ENCODE measurements at regions not wholly inside any gene's neighbourhood (a gene's known extent, or its start where the extent isn't known, plus 50 kb on each side); places are given as distances from the start of the nearest gene placed in this dataset.

DNA sequence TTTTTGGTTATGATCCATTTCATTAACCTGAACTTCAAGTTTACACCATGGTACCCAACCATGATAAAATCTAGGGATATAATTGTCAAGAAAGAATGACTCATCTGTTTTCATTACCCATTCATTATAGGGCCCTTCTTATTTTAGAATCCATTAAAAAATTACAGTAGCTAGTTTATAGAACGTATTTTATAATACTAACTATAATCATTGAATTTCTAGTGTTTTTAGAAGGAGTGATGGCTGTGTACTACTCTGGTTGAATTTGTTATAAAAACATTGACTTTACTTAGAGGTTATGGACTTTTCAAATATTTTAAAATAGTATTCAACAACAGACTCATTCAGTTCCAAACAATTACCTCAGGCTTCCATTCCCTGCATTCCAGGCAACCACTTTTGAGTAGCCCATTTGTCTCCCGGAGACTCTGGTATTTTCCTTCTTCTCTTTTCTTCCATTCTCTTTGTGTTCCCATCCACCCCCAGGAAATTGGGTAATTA lies 71.9 kb upstream of the KLF12 start:
- H3K4me1 ChIP-seq (ENCODE audit: insufficient read depth, low read length): no peaks in the 10 kb centered on the region
- no peaks in the 10 kb centered on the region for H3K9me3 ChIP-seq (ENCODE audit: low read depth, low read length)
- no peak overlapping the region for H3K4me3 ChIP-seq (ENCODE audit: low read length)
- no peaks in the 10 kb centered on the region for H3K27me3 ChIP-seq (ENCODE audit: insufficient read depth, low read length)

DNA sequence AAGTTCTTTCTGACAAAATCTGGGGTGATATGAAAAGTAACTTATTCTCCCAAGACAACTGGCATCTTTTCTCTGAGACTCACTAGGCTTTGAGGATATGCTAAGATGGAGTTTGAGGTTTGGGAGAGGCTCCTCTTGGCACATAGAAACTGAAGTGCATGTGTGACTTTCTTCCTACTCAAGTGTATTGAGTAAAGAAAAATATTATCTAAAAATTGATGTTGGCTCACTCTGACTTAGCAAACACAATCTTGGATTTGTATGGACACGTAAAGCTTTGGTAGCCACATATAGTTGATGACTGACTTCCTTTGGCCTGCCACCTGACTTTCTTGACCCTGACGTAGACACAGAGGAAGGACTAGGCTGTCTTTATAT lies 71.1 kb upstream of the KLF12 start:
- Histone ChIP-seq H3K4me1 (ENCODE audit: insufficient read depth, low read length) (no peaks in the 10 kb centered on the region), H3K4me3 (ENCODE audit: low read length) (no peak overlapping the region)

DNA sequence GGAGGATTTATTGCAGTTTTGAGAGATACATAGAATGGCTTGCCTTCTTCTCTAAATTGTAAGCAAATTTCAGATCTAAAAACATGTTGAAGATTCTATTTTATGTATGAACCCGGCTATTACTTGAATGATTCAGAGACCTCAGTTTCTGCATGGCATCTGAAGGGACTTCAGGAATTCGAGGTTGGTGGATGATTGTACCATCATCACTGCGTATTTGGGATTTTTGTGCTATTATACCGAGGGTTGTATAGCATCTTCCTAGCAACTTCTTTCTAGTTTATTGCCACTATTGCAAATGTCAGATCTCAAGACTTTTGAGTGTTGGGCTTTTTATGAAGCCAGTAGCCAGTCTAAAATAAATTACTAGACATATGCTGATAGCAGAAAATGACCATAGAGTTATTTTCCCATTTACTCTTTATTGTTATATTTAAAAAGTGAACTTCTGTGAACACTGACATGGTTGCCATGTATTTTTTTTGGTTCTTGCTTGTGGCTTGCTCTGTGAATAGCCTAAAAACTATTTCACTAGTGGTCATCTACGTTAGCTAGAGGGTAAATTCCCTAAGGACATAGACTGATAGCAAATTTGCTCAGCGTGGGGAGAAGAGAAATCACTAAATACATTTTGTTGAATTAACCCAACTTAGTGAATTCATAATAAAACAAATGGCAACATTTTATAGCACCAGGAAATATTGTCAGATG lies 70.6 kb upstream of the KLF12 start:
- Histone ChIP-seq H3K27me3 (ENCODE audit: insufficient read depth, low read length) (no peaks in the 10 kb centered on the region), H3K4me3 (ENCODE audit: low read length) (no peak overlapping the region), H3K9me3 (ENCODE audit: low read depth, low read length) (no peaks in the 10 kb centered on the region), H3K4me1 (ENCODE audit: insufficient read depth, low read length) (no peaks in the 10 kb centered on the region)

More for the DNA sequence above, 71.1 kb upstream of the KLF12 start:
- H3K27me3 ChIP-seq (ENCODE audit: insufficient read depth, low read length): no peaks in the 10 kb centered on the region
- H3K9me3 ChIP-seq (ENCODE audit: low read depth, low read length): no peaks in the 10 kb centered on the region

DNA sequence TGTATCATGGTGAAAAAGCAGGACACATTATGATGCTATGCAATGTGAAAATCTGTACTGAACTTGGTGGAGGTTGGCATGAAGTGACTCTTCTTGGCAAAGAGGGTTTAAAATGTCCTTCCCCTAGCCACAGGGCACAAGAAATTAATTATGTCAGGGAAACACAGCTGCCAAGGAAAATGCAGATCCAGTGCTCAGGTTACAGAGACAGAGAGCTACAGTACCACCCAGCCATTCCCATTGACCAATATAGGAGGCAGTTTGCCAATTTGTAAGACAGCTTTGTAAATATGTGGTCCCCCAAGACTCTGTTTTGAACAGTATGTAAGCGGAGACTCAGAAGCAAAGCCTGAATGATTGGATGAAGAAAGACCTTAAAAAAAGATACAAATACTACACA lies 69.4 kb upstream of the KLF12 start:
- no peaks in the 10 kb centered on the region for H3K27me3 ChIP-seq (ENCODE audit: insufficient read depth, low read length)
- no peaks in the 10 kb centered on the region for H3K4me1 ChIP-seq (ENCODE audit: insufficient read depth, low read length)
- H3K9me3 ChIP-seq (ENCODE audit: low read depth, low read length): no peaks in the 10 kb centered on the region
- no peak overlapping the region for H3K4me3 ChIP-seq (ENCODE audit: low read length)

DNA sequence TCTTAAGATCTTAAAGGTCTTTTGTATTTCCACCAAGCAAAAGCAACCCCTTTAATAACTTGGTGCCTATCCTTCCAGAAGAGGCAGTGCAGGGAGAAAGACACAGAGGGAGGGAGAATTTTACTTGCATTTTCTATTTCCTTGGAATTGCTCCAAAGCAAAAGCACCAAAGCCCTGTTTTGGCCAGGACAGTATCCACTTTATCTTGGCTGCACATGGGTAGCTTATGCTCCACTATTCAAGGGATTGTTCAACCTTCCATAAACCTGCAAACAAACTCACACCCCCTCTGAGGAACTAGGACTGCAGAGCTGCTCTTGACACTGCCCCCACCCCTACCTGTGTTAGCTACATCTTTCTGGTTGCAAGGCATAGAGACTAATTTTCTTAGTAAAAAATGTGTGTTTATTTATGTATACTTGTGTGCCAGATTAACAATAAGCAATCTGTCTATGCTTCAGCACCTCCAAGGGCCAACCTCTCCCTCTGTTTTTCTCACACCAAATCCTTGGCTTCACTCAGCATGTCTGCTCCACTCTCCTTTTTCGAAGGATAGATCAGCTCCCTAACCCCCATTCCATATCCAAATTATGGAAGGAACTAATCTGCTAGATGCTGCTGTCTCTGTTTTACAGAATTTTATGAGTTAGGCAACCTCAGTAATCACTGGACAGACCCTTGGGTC lies 68.1 kb upstream of the KLF12 start:
- Histone ChIP-seq H3K9me3 (ENCODE audit: low read depth, low read length) (no peaks in the 10 kb centered on the region), H3K4me3 (ENCODE audit: low read length) (no peak overlapping the region), H3K4me1 (ENCODE audit: insufficient read depth, low read length) (no peaks in the 10 kb centered on the region), H3K27me3 (ENCODE audit: insufficient read depth, low read length) (no peaks in the 10 kb centered on the region)

DNA sequence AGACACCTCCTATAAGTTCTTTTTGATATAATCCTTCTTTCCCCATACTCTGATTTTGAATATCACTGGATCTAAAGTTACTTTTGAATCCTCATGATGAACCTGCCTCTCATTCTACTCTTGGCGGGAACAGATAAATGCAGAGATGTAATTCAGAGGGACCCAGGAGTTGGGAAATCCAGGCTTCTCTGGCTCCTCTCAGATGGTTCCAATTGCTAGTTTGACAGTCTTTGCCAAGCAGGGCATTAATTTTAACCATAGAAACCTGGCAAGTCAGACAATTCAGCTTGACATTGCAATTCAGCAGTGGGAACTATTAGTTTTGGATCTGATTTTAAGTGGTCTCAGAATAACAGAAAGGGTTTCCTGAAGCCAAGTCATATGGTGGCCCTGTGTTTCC lies 67.3 kb upstream of the KLF12 start:
- H3K9me3 ChIP-seq (ENCODE audit: low read depth, low read length): no peaks in the 10 kb centered on the region
- H3K4me1 ChIP-seq (ENCODE audit: insufficient read depth, low read length): no peaks in the 10 kb centered on the region
- no peak overlapping the region for H3K4me3 ChIP-seq (ENCODE audit: low read length)
- no peaks in the 10 kb centered on the region for H3K27me3 ChIP-seq (ENCODE audit: insufficient read depth, low read length)

DNA sequence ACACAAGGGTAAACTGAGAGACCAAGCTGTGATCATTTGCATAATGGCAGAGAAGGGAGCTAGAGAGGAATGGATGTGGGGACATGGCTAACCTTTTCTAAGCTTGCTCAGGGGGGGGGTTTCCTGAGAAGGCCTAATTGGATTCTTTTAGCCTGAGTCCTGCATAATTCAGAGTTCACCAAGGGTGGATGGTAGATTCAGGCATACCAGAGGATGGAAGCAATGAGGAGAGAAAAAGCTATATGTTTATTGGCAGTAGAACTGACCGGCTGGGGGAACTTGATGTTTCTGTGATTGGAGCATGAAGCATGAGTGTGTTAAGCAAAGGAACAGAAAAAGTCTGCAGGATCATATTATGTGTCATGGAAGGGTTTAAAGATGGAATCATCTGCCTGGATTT lies 65.9 kb upstream of the KLF12 start:
- no peaks in the 10 kb centered on the region for H3K4me1 ChIP-seq (ENCODE audit: insufficient read depth, low read length)
- no peaks in the 10 kb centered on the region for H3K9me3 ChIP-seq (ENCODE audit: low read depth, low read length)
- no peak overlapping the region for H3K4me3 ChIP-seq (ENCODE audit: low read length)
- H3K27me3 ChIP-seq (ENCODE audit: insufficient read depth, low read length): no peaks in the 10 kb centered on the region

DNA sequence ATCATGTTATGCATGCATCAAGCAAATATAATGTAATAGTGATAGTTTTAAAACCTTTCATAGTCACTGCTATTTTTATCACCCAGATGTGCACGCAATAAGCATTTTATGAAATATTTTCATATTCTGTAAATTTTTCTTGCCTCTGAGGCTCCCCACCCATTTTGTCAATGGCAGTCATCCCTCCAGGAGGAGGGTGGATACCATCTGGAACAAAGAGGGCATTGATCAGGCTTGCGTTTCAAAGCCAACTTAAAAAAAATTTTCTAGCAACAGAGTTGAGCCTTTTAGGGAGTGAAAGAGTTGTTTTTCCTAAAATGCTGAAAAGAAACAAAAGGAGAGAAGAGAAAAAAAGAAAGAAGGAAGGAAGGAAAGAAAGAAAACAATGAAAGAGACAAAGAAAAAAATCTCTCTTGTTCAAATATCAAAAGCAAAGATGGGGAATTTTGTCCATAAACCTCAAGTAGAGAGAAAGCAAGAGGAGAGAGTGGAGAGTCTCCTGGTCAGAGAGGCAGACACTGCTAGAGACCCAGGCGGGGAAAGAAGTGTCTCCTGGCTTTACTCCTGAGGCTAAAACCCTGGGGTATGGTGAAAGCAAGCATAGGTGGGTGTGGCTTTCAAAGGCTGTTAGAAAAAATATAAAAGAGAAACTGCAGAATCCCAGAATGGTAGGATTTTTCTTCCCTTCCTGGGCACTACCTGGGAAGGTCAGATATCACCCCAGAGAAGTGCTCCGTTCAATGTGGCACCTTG lies 63.6 kb upstream of the KLF12 start:
- Histone ChIP-seq H3K27me3 (ENCODE audit: insufficient read depth, low read length) (no peaks in the 10 kb centered on the region), H3K4me3 (ENCODE audit: low read length) (no peak overlapping the region)

DNA sequence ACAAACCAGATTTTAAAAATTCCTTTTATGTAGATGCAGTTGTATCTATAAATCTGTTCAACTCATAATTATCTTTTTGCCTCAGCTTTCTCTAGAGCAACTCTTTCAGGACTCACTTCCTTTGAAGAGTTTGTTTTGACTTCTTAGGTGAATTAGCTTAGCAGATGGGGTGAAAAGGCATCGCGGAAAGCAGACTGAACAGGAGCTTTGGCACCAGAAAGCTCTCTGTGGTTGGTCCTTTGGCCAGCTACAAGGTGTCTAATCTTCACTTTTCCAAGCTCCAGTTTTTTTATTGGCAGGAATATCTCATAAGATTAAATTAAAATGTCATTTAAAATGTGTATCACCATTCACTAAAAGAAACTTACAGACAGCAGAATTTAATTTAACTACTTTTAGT lies 60.6 kb upstream of the KLF12 start:
- H3K4me3 ChIP-seq (ENCODE audit: low read length): no peak overlapping the region
- no peaks in the 10 kb centered on the region for H3K9me3 ChIP-seq (ENCODE audit: low read depth, low read length)
- H3K27me3 ChIP-seq (ENCODE audit: insufficient read depth, low read length): no peaks in the 10 kb centered on the region
- peaks cover 4% of the 10 kb centered on the region for H3K4me1 ChIP-seq (ENCODE audit: insufficient read depth, low read length)

More for the DNA sequence above, 63.6 kb upstream of the KLF12 start:
- Histone ChIP-seq H3K9me3 (ENCODE audit: low read depth, low read length) (no peaks in the 10 kb centered on the region), H3K4me1 (ENCODE audit: insufficient read depth, low read length) (no peaks in the 10 kb centered on the region)

DNA sequence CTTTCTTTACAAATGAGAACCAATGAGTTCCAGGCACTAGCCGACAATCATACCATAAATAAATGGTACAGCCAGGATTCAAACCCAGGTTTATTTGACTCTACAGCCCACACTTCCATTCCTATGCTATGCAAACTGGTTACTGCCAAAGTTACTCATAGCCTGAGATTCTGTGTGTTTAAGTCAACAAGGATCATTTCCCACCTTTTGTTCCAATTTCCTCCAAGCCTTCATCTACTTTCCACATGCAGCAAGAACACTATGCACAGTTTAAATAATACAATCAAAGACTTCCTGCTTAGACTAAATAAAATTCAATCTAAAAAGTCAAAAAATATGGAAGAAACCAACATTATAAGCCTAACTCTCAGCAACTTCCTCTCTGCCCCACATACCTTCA lies 59.2 kb upstream of the KLF12 start:
- Histone ChIP-seq H3K9me3 (ENCODE audit: low read depth, low read length) (no peaks in the 10 kb centered on the region), H3K27me3 (ENCODE audit: insufficient read depth, low read length) (no peaks in the 10 kb centered on the region), H3K4me1 (ENCODE audit: insufficient read depth, low read length) (peaks cover 4% of the 10 kb centered on the region), H3K4me3 (ENCODE audit: low read length) (no peak overlapping the region)

DNA sequence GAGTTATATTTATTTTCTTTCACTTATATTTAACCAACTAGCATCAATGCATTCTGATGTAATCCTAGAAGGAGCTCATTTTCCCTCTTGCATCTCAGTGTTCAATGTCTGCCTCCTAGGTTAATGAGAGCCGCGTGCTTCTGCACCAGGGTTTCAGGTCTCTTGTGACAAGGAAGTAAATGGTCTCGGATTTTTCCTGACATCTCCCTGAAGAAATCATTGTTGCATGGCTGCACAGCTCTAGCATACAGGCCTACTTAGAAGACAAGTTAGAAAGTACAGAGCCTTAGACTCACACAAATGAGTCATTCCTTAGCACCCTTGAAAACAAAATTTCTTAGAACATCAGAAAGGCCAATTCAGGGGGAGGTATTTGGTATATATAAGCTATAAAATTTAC lies 57.2 kb upstream of the KLF12 start:
- H3K9me3 ChIP-seq (ENCODE audit: low read depth, low read length): no peaks in the 10 kb centered on the region
- no peak overlapping the region for H3K4me3 ChIP-seq (ENCODE audit: low read length)
- H3K4me1 ChIP-seq (ENCODE audit: insufficient read depth, low read length): peaks cover 4% of the 10 kb centered on the region
- no peaks in the 10 kb centered on the region for H3K27me3 ChIP-seq (ENCODE audit: insufficient read depth, low read length)

DNA sequence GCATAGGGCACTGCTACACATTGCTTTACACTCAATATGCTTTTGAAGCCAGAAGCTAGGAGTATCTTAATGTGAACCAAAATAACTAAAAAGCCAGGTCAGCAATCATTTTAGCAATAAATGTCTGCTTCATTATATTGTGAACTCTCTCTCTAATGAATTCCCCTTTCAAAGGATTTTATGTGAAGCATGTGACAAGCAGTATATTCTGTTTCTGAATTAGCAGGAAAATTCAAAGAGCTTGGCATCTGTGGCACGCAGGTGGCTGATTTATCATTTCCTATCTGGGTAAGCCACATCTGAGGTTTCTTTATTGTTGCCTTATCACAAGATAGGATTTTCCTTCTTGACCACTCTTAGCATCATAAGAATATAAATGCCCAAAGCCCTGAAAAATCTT lies 56.8 kb upstream of the KLF12 start:
- Histone ChIP-seq H3K4me3 (ENCODE audit: low read length) (no peak overlapping the region), H3K9me3 (ENCODE audit: low read depth, low read length) (no peaks in the 10 kb centered on the region), H3K27me3 (ENCODE audit: insufficient read depth, low read length) (no peaks in the 10 kb centered on the region), H3K4me1 (ENCODE audit: insufficient read depth, low read length) (peaks cover 4% of the 10 kb centered on the region)

DNA sequence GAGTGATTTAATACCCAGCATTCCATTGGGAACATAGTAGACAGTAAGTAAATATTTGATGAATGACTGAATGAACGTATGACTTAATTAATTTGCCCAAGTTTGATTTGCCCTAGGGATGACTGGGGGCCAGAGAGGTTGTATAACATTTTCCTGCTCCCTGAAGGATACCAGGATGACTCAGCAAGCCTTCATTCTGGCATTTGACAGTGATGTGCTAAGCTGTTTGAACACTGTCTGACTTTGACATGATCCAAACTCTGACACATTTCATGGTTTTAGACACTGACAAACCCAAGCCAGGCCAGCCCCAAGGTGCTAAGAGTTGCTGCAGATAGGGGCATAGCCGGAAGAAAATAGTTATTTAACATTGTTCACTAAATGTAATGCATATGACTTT lies 53.4 kb upstream of the KLF12 start:
- H3K4me1 ChIP-seq (ENCODE audit: insufficient read depth, low read length): peaks cover 4% of the 10 kb centered on the region
- no peak overlapping the region for H3K4me3 ChIP-seq (ENCODE audit: low read length)
- no peaks in the 10 kb centered on the region for H3K9me3 ChIP-seq (ENCODE audit: low read depth, low read length)
- no peaks in the 10 kb centered on the region for H3K27me3 ChIP-seq (ENCODE audit: insufficient read depth, low read length)

DNA sequence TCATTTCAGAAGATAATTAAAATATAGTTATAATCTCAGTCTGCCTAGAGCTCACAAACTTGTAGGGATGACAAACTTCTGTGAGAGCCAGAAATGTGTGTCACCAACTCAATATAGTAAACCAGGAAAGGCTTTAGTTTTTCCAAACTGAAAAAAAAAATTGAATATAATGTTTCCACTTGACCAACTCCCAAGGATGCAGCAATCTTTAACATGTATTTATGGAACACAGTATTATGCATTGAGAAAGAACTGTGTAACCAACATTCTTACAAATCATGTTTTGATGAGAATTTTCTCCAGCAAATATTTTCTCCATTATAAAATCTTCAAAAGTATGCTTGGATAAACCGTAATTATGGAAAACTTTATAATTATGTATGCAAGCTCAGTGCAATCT lies 50.1 kb upstream of the KLF12 start:
- no peak overlapping the region for H3K4me3 ChIP-seq (ENCODE audit: low read length)
- no peaks in the 10 kb centered on the region for H3K9me3 ChIP-seq (ENCODE audit: low read depth, low read length)
- no peaks in the 10 kb centered on the region for H3K4me1 ChIP-seq (ENCODE audit: insufficient read depth, low read length)
- H3K27me3 ChIP-seq (ENCODE audit: insufficient read depth, low read length): no peaks in the 10 kb centered on the region
